Heart left ventricle (tissue), 16 donors: ENCODE measurements at regions not wholly inside any gene's neighbourhood (a gene's known extent, or its start where the extent isn't known, plus 50 kb on each side); places are given as distances from the start of the nearest gene placed in this dataset.

ENCODE experiments used
- ATAC-seq, 4 donors: fragments of 200-7000 bp; cut with Tn5 transposase; one replicate each; pipeline ENCODE4 v1.9.1; 2020 to 2022; ENCODE audit warnings: moderate library complexity in 4 of 4, mild to moderate bottlenecking in 3 of 4, moderate number of reproducible peaks in 1 of 4
- DNase-seq, 5 donors: peaks; one replicate each; pipeline ENCODE4 v3.0.0-alpha.2; 2020
- H3K27ac ChIP-seq, 12 donors: fragments of 200-600 bp; sonication (generic) in 4 of 12; one replicate each; pipeline versions ENCODE4 v1.5.0 to v1.8.0; 2016 to 2022; ENCODE audit warnings: mild to moderate bottlenecking in 2 of 12
- H3K27me3 ChIP-seq, 9 donors: fragments of 200-600 bp; sonication (generic) in 2 of 9; one replicate each; pipeline versions ENCODE4 v1.5.1 to v1.8.0; 2016 to 2022; ENCODE audit warnings: mild to moderate bottlenecking in 3 of 9
- H3K36me3 ChIP-seq, 9 donors: fragments of 200-600 bp; sonication (generic) in 2 of 9; one replicate each; pipeline versions ENCODE4 v1.5.0 to v1.8.0; 2018 to 2022; ENCODE audit warnings: mild to moderate bottlenecking in 2 of 9
- H3K4me1 ChIP-seq, 12 donors: fragments of 200-600 bp; sonication (generic) in 4 of 12; one replicate each; pipeline versions ENCODE4 v1.5.0 to v1.8.0; 2016 to 2022; ENCODE audit warnings: mild to moderate bottlenecking in 3 of 12
- H3K4me3 ChIP-seq, 12 donors: fragments of 200-600 bp; sonication (generic) in 4 of 12; one replicate each; pipeline versions ENCODE4 v1.5.0 to v1.8.0; 2017 to 2022; ENCODE audit warnings: mild to moderate bottlenecking in 9 of 12, moderate library complexity in 4 of 12
- H3K9me3 ChIP-seq, 12 donors: fragments of 200-600 bp; sonication (generic) in 4 of 12; one replicate each; pipeline versions ENCODE4 v1.5.0 to v1.8.0; 2016 to 2022; ENCODE audit warnings: mild to moderate bottlenecking in 1 of 12
- POLR2A ChIP-seq, 2 donors: fragments of 450-650 bp; IDR thresholded peaks; one replicate each; pipeline ENCODE4 v1.6.1; 2017; ENCODE audit warnings: antibody characterized with exemption in 2 of 2, mild to moderate bottlenecking in 2 of 2, moderate library complexity in 2 of 2
- WGBS, 4 donors: extraction: QIAGEN DNeasy Blood & Tissue Kit in 2 of 4; methylation state at CpG; one replicate each; pipeline versions ENCODE4 v1.1.5 to v1.1.7; 2013 to 2018; 5-methylcytosine and 5-hydroxymethylcytosine counted together
- intact Hi-C, 10 donors: fragments of 100-400 bp; cut with DNase I; formaldehyde crosslinking; loops; one replicate each; pipeline versions ENCODE4 v1.11.1 to v1.14.2; 2022
- TF ChIP-seq, protein P1 (sequence below), 12 donors: fragments of 200-600 bp; sonication (generic) in 4 of 12; IDR thresholded peaks; one replicate each; pipeline versions ENCODE4 v1.5.0 to v1.8.0; 2018 to 2022; ENCODE audit warnings: antibody characterized with exemption in 12 of 12, mild to moderate bottlenecking in 5 of 12
- donor health status: ischemic (EF 13 %, LVEDD 7.1; RV severe dilation, severe dysfunction).
- donor health status: healthy with polysubstance abuse.
- donor health status: DM: no; HTN: yes; CAD: no.
- donor health status: DM: no; HTN: no; CAD: no.
- donor health status: ischemic (EF 25% LVEDD 6.9; RV normal size, moderate dysfunction).
- donor health status: ischemic (EF 25% LVEDD 5.7; RV mildly dilated, moderate dysfunction).
- donor health status: healthy.
- donor health status: DM: yes; HTN: yes; CAD: no.
- donor health status: ischemic (EF 35%, LVEDD 5.7; RV mildly dilated, moderate dysfunction).
- donor health status: nonischemic (EF 11% LVEDD 7.7; RV severe dilation, severe dysfunction).
- donor health status: DM: yes; HTN: yes; CAD: no.
- donor health status: PGD.
- donor health status: ischemic (EF 29% LVEDD 5.4; RV normal size, mild dysfunction).
- donor health status: nonischemic (EF 23%, LVEDD 6.1; RV moderate dilation, normal function).

- H3K36me3 ChIP-seq, result no peaks in the 10 kb centered on the region
- intact Hi-C loops, result no loop called here
- H3K4me1 ChIP-seq, result no peaks in the 10 kb centered on the region
- ATAC-seq (no peak), DNase-seq (no peak)
- H3K4me3 ChIP-seq, result no peak overlapping the region
- 50 to 72% (median 70%) methylated on average over 2 of the region's 2 CpGs for WGBS, 4 donors
- H3K27ac ChIP-seq, result no peak overlapping the region
- TF ChIP-seq, protein P1, sequence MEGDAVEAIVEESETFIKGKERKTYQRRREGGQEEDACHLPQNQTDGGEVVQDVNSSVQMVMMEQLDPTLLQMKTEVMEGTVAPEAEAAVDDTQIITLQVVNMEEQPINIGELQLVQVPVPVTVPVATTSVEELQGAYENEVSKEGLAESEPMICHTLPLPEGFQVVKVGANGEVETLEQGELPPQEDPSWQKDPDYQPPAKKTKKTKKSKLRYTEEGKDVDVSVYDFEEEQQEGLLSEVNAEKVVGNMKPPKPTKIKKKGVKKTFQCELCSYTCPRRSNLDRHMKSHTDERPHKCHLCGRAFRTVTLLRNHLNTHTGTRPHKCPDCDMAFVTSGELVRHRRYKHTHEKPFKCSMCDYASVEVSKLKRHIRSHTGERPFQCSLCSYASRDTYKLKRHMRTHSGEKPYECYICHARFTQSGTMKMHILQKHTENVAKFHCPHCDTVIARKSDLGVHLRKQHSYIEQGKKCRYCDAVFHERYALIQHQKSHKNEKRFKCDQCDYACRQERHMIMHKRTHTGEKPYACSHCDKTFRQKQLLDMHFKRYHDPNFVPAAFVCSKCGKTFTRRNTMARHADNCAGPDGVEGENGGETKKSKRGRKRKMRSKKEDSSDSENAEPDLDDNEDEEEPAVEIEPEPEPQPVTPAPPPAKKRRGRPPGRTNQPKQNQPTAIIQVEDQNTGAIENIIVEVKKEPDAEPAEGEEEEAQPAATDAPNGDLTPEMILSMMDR (IDR thresholded peaks at IDR 0.05), result no peak
- TF ChIP-seq POLR2A (IDR thresholded peaks at IDR 0.05), result no peak
- no peaks in the 10 kb centered on the region for H3K9me3 ChIP-seq
- H3K27me3 ChIP-seq, result no peaks in the 10 kb centered on the region
Observed at GRCh38 chr4:25578432-25578831, 77.2 kb upstream of the SLC34A2 start.

DNA sequence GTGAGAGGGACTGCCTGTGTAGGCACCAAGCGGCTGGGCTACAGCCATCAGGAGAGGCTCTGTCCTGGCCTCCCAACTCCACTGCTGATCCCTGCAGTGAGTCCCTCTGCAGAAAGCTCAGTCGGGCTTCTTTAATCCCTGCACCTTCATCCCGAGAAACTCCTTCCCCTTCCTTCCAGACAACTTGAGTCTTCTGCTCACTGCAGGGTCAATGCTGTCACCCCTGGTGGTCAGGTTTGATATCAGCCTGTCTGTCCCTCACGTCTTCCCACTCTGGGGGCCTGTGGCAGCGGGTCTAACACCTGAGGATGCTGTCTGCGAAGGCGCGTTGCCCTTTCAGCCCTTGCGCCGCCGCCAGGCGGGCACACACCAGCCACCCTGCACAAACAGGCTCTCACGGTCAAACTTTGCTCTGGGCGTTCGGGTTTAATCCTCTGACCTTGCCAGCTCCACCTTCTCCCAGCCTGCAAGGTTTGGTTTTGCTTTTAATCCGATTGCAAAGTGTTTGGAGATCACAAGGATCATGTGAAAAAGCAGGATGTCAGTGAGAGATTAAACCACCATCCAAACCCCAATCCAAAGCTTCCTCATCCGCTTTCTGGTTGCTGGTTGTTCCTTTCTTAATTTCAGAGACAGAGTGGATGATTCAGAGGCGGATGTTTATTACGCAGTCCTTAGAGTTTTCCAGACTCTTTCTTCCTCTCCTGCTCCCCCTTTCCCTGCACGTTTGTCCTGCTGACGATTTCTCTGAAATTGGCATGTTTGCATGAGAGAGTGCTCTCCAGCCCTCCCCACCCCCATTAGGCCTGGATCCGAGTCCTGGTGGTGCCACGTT, 74.8 kb upstream of the SLC34A2 start:
- no peaks in the 10 kb centered on the region for H3K27me3 ChIP-seq
- no peak overlapping the region for H3K27ac ChIP-seq
- TF ChIP-seq, protein P1 (IDR thresholded peaks at IDR 0.05), result no peak
- TF ChIP-seq POLR2A (IDR thresholded peaks at IDR 0.05), result no peak
- intact Hi-C loops, result no loop called here
- no peaks in the 10 kb centered on the region for H3K9me3 ChIP-seq
- WGBS, 4 donors, result 71 to 73% (median 72%) methylated on average over 23 of the region's 23 CpGs
- DNase-seq (no peak), ATAC-seq (no peak)
- no peaks in the 10 kb centered on the region for H3K4me1 ChIP-seq
- H3K4me3 ChIP-seq, result no peak overlapping the region
- no peaks in the 10 kb centered on the region for H3K36me3 ChIP-seq

DNA sequence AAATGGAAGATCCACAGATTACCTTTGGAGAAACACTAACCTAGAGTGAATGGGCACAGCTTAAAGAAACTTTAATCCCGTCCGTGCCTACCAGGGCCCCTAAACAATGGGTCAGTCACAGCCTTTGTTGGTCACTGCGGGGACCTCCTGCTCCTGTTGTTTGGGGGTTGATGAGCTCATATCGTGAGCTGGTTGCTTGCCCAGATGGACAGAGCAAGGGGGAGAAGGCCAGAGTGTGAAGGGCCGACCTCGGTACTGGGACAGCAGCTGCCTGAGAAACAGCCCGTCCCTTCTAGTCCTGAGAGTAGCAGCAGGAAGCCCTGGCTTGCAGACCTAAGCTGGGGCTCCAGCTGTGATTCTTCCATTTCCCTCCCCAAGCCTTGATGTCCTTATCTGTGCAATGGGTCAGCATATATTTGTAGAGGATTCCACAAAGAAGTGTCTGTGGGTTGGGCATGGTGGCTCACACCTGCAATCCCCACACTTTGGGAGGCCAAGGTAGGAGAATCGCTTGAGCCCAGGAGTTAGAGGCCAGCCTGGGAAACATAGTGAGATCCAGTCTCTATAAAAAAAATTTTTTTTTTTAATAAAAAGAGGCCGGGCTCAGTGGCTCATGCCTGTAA, 69.6 kb upstream of the SLC34A2 start:
- intact Hi-C loops, result no loop called here
- no peaks in the 10 kb centered on the region for H3K9me3 ChIP-seq
- ATAC-seq (no peak), DNase-seq (no peak)
- TF ChIP-seq, protein P1 (IDR thresholded peaks at IDR 0.05), result no peak
- no peaks in the 10 kb centered on the region for H3K27me3 ChIP-seq
- H3K27ac ChIP-seq, result no peak overlapping the region
- H3K4me3 ChIP-seq, result no peak overlapping the region
- H3K4me1 ChIP-seq, result no peaks in the 10 kb centered on the region
- 82 to 87% (median 82%) methylated on average over 9 of the region's 9 CpGs for WGBS, 4 donors
- H3K36me3 ChIP-seq, result no peaks in the 10 kb centered on the region

GRCh38 chr4:25588206-25588605, 67.4 kb upstream of the SLC34A2 start:
- Histone ChIP-seq H3K36me3 (no peaks in the 10 kb centered on the region), H3K4me1 (no peaks in the 10 kb centered on the region), H3K27me3 (no peaks in the 10 kb centered on the region), H3K27ac (no peak overlapping the region), H3K9me3 (no peaks in the 10 kb centered on the region), H3K4me3 (no peak overlapping the region)
- TF ChIP-seq, protein P1 (IDR thresholded peaks at IDR 0.05), result no peak
- no peak for TF ChIP-seq POLR2A (IDR thresholded peaks at IDR 0.05)
- intact Hi-C loops, result no loop called here
- DNase-seq, result no peak
- ATAC-seq, result no peak
- WGBS, 4 donors, result 69 to 84% (median 76%) methylated on average over 7 of the region's 7 CpGs
